GM23338 (cell line): ENCODE measurements at regions not wholly inside any gene's neighbourhood (a gene's known extent, or its start where the extent isn't known, plus 50 kb on each side); places are given as distances from the start of the nearest gene placed in this dataset.

Experiments
- ATAC-seq: fragments of 200-7000 bp; cut with Tn5 transposase; 3 replicates; pipeline ENCODE4 v1.9.1; 2020
- DNase-seq: peaks from one replicate; pipeline ENCODE4 v3.0.0-alpha.2; 2015; ENCODE audit warnings: low spot score
- H2AFZ ChIP-seq: fragments of 200-600 bp; sonication (generic); 2 replicates; pipeline ENCODE4 v1.8.0; 2016; ENCODE audit warnings: antibody characterized with exemption, mild to moderate bottlenecking, moderate library complexity
- H3F3A ChIP-seq: fragments of 200-600 bp; sonication (generic); replicated peaks from 2 replicates; pipeline ENCODE4 v1.8.0; 2017; ENCODE audit warnings: antibody characterized with exemption, mixed run types, low read depth
- H3K27ac ChIP-seq: fragments of 200-600 bp; sonication (generic); 2 replicates; pipeline ENCODE4 v1.6.1; 2016; ENCODE audit warnings: low read depth
- H3K27me3 ChIP-seq: fragments of 200-600 bp; sonication (generic); 2 replicates; pipeline ENCODE4 v1.8.0; 2016; ENCODE audit warnings: mild to moderate bottlenecking, mixed run types, moderate library complexity; ENCODE audit not compliant: insufficient read depth
- H3K36me3 ChIP-seq: fragments of 200-600 bp; sonication (generic); 2 replicates; pipeline ENCODE4 v1.8.0; 2016; ENCODE audit warnings: mild to moderate bottlenecking; ENCODE audit not compliant: insufficient read depth
- H3K4me1 ChIP-seq: fragments of 200-600 bp; sonication (generic); 2 replicates; pipeline ENCODE4 v1.8.0; 2016; ENCODE audit warnings: mild to moderate bottlenecking, moderate library complexity; ENCODE audit not compliant: insufficient read depth
- H3K4me2 ChIP-seq: fragments of 200-600 bp; sonication (generic); 2 replicates; pipeline ENCODE4 v1.7.1; 2017; ENCODE audit warnings: mixed run types
- H3K4me3 ChIP-seq: fragments of 200-600 bp; sonication (generic); 2 replicates; pipeline ENCODE4 v1.6.1; 2016; ENCODE audit warnings: mixed run types
- H3K79me2 ChIP-seq: fragments of 200-600 bp; sonication (generic); replicated peaks from 2 replicates; pipeline ENCODE4 v1.8.0; 2017; ENCODE audit warnings: mild to moderate bottlenecking; ENCODE audit not compliant: insufficient read depth
- H3K9me2 ChIP-seq: fragments of 200-600 bp; sonication (generic); 2 replicates; pipeline ENCODE4 v1.8.0; 2017; ENCODE audit not compliant: insufficient read depth
- H4K20me1 ChIP-seq: fragments of 200-600 bp; sonication (generic); replicated peaks from 2 replicates; pipeline ENCODE4 v1.8.0; 2017; ENCODE audit warnings: mild to moderate bottlenecking; ENCODE audit not compliant: insufficient read depth
- H3K27ac Mint-ChIP-seq: 2 replicates; pipeline ENCODE4 v1.8.0; 2020; ENCODE audit warnings: inconsistent platforms, mild to moderate bottlenecking, moderate library complexity, mixed read lengths
- H3K27me3 Mint-ChIP-seq: 3 replicates; pipeline ENCODE4 v1.8.0; 2022; ENCODE audit warnings: low read depth, mild to moderate bottlenecking, moderate library complexity, mixed read lengths, inconsistent platforms; ENCODE audit not compliant: insufficient read depth, poor library complexity
- H3K36me3 Mint-ChIP-seq: 3 replicates; pipeline ENCODE4 v1.8.0; 2021; ENCODE audit warnings: low read depth, mild to moderate bottlenecking, inconsistent platforms, moderate library complexity, mixed read lengths
- H3K4me1 Mint-ChIP-seq: 3 replicates; pipeline ENCODE4 v1.8.0; 2020; ENCODE audit warnings: mild to moderate bottlenecking, inconsistent platforms, mixed read lengths
- H3K4me3 Mint-ChIP-seq: 3 replicates; pipeline ENCODE4 v1.8.0; 2021; ENCODE audit warnings: moderate library complexity, mild to moderate bottlenecking, inconsistent platforms, mixed read lengths
- H3K9me3 Mint-ChIP-seq: 3 replicates; pipeline ENCODE4 v1.8.0; 2020; ENCODE audit warnings: moderate library complexity, mild to moderate bottlenecking, inconsistent platforms, mixed read lengths
- CREB1 ChIP-seq: fragments of 250-450 bp; sonication (Bioruptor Pico); IDR thresholded peaks from 2 replicates; pipeline ENCODE4 v1.5.0; 2020; ENCODE audit warnings: low read depth, mild to moderate bottlenecking, moderate library complexity
- EZH2 ChIP-seq: fragments of 200-600 bp; sonication (generic); IDR thresholded peaks from one replicate; pipeline ENCODE4 v1.8.0; 2017; ENCODE audit warnings: antibody characterized with exemption, mild to moderate bottlenecking, low read depth; ENCODE audit not compliant: unreplicated experiment
- EZH2phosphoT487 ChIP-seq: fragments of 200-600 bp; sonication (generic); IDR thresholded peaks from one replicate; pipeline ENCODE4 v1.8.1; 2018; ENCODE audit warnings: antibody characterized with exemption; ENCODE audit not compliant: unreplicated experiment
- JUNB ChIP-seq: IDR thresholded peaks from one replicate; pipeline ENCODE4 v1.6.1; 2016; ENCODE audit warnings: antibody characterized with exemption; ENCODE audit not compliant: unreplicated experiment
- POLR2AphosphoS5 ChIP-seq: IDR thresholded peaks from 2 replicates; pipeline ENCODE4 v1.6.1; 2016; ENCODE audit warnings: antibody characterized with exemption, low read depth
- STAT1 ChIP-seq: IDR thresholded peaks from one replicate; pipeline ENCODE4 v1.6.1; 2016; ENCODE audit warnings: antibody characterized with exemption; ENCODE audit not compliant: unreplicated experiment
- ZNF114 ChIP-seq: fragments of 250-450 bp; sonication (Bioruptor Pico); IDR thresholded peaks from 2 replicates; pipeline ENCODE4 v1.5.0; 2020; ENCODE audit warnings: mild to moderate bottlenecking, moderate library complexity
- ZNF331 ChIP-seq: fragments of 250-450 bp; sonication (Bioruptor Pico); IDR thresholded peaks from 2 replicates; pipeline ENCODE4 v1.5.0; 2020; ENCODE audit warnings: low read depth, mild to moderate bottlenecking, moderate library complexity
- TF ChIP-seq, protein P1 (sequence below): fragments of 250-450 bp; sonication (Bioruptor Pico); IDR thresholded peaks from 2 replicates; pipeline ENCODE4 v1.5.0; 2020; ENCODE audit warnings: mild to moderate bottlenecking, moderate library complexity
- TF ChIP-seq, protein P2 (sequence below), 2 experiments: fragments of 200-600 bp in 1 of 2; sonication (generic) in 1 of 2; conservative IDR thresholded peaks; 2 replicates each; pipeline versions ENCODE4 v1.5.1 to v1.6.1; 2016 to 2017; ENCODE audit warnings: antibody characterized with exemption in 2 of 2, low read depth in 2 of 2, mild to moderate bottlenecking in 2 of 2, moderate library complexity in 1 of 2
- TF ChIP-seq, protein P3 (sequence below): IDR thresholded peaks from one replicate; pipeline ENCODE4 v1.6.1; 2018; ENCODE audit warnings: antibody characterized with exemption; ENCODE audit not compliant: unreplicated experiment
- TF ChIP-seq, protein P4 (sequence below): IDR thresholded peaks from 2 replicates; pipeline ENCODE4 v1.6.1; 2016; ENCODE audit warnings: antibody characterized with exemption

DNA sequence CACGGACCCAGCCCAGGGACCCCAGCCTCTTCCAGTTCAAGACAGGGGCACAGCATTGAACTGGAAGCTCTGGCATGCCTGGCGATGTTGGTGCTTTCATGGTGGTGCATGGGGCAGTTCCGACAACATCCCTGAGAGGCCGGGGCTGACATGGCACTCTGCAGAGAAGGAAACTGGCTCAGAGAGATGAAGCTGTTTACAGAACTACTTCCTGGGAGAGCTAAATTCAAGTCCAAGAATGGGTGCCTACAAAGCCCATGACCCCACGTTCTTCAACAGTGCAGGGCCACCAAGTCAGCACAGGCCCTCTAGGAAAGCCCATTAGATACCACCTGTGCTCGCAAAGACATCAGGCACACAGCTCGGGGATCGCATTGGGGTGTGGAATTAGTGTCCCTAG lies 470.9 kb upstream of the MGMT start:
- H3K79me2 ChIP-seq, result no peaks in the 10 kb centered on the region
- Mint-ChIP-seq H3K4me3 (no peak overlapping the region), H3K36me3 (no peaks in the 10 kb centered on the region; the same call in 2 of the 3 replicates), H3K27me3 (peaks cover 10% of the 10 kb centered on the region), H3K4me1 (peaks cover 9% of the 10 kb centered on the region), H3K9me3 (no peaks in the 10 kb centered on the region), H3K27ac (no peak overlapping the region)
- H3K4me3 ChIP-seq, result no peak overlapping the region
- no peaks in the 10 kb centered on the region for H3K36me3 ChIP-seq
- no peaks in the 10 kb centered on the region for H4K20me1 ChIP-seq
- no peaks in the 10 kb centered on the region for H3K27me3 ChIP-seq
- no peak overlapping the region for H3K4me2 ChIP-seq
- H3K4me1 ChIP-seq, result no peaks in the 10 kb centered on the region
- H2AFZ ChIP-seq, result no peak overlapping the region
- H3K27ac ChIP-seq, result no peak overlapping the region
- H3K9me2 ChIP-seq, result no peaks in the 10 kb centered on the region
- TF ChIP-seq POLR2AphosphoS5 (no peak), STAT1 (no peak), JUNB (no peak), ZNF114 (no peak), EZH2 (no peak), CREB1 (CRISPR knock-in tag) (no peak), EZH2phosphoT487 (no peak), ZNF331 (no peak)
- TF ChIP-seq, protein P1, sequence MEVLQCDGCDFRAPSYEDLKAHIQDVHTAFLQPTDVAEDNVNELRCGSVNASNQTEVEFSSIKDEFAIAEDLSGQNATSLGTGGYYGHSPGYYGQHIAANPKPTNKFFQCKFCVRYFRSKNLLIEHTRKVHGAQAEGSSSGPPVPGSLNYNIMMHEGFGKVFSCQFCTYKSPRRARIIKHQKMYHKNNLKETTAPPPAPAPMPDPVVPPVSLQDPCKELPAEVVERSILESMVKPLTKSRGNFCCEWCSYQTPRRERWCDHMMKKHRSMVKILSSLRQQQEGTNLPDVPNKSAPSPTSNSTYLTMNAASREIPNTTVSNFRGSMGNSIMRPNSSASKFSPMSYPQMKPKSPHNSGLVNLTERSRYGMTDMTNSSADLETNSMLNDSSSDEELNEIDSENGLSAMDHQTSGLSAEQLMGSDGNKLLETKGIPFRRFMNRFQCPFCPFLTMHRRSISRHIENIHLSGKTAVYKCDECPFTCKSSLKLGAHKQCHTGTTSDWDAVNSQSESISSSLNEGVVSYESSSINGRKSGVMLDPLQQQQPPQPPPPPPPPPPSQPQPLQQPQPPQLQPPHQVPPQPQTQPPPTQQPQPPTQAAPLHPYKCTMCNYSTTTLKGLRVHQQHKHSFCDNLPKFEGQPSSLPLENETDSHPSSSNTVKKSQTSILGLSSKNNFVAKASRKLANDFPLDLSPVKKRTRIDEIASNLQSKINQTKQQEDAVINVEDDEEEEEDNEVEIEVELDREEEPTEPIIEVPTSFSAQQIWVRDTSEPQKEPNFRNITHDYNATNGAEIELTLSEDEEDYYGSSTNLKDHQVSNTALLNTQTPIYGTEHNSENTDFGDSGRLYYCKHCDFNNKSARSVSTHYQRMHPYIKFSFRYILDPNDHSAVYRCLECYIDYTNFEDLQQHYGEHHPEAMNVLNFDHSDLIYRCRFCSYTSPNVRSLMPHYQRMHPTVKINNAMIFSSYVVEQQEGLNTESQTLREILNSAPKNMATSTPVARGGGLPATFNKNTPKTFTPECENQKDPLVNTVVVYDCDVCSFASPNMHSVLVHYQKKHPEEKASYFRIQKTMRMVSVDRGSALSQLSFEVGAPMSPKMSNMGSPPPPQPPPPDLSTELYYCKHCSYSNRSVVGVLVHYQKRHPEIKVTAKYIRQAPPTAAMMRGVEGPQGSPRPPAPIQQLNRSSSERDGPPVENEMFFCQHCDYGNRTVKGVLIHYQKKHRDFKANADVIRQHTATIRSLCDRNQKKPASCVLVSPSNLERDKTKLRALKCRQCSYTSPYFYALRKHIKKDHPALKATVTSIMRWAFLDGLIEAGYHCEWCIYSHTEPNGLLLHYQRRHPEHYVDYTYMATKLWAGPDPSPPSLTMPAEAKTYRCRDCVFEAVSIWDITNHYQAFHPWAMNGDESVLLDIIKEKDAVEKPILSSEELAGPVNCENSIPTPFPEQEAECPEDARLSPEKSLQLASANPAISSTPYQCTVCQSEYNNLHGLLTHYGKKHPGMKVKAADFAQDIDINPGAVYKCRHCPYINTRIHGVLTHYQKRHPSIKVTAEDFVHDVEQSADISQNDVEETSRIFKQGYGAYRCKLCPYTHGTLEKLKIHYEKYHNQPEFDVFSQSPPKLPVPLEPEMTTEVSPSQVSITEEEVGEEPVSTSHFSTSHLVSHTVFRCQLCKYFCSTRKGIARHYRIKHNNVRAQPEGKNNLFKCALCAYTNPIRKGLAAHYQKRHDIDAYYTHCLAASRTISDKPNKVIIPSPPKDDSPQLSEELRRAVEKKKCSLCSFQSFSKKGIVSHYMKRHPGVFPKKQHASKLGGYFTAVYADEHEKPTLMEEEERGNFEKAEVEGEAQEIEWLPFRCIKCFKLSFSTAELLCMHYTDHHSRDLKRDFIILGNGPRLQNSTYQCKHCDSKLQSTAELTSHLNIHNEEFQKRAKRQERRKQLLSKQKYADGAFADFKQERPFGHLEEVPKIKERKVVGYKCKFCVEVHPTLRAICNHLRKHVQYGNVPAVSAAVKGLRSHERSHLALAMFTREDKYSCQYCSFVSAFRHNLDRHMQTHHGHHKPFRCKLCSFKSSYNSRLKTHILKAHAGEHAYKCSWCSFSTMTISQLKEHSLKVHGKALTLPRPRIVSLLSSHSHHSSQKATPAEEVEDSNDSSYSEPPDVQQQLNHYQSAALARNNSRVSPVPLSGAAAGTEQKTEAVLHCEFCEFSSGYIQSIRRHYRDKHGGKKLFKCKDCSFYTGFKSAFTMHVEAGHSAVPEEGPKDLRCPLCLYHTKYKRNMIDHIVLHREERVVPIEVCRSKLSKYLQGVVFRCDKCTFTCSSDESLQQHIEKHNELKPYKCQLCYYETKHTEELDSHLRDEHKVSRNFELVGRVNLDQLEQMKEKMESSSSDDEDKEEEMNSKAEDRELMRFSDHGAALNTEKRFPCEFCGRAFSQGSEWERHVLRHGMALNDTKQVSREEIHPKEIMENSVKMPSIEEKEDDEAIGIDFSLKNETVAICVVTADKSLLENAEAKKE (CRISPR knock-in tag), result no peak
- TF ChIP-seq, protein P2, sequence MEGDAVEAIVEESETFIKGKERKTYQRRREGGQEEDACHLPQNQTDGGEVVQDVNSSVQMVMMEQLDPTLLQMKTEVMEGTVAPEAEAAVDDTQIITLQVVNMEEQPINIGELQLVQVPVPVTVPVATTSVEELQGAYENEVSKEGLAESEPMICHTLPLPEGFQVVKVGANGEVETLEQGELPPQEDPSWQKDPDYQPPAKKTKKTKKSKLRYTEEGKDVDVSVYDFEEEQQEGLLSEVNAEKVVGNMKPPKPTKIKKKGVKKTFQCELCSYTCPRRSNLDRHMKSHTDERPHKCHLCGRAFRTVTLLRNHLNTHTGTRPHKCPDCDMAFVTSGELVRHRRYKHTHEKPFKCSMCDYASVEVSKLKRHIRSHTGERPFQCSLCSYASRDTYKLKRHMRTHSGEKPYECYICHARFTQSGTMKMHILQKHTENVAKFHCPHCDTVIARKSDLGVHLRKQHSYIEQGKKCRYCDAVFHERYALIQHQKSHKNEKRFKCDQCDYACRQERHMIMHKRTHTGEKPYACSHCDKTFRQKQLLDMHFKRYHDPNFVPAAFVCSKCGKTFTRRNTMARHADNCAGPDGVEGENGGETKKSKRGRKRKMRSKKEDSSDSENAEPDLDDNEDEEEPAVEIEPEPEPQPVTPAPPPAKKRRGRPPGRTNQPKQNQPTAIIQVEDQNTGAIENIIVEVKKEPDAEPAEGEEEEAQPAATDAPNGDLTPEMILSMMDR (conservative IDR thresholded peaks at IDR 0.05; ENCODE audit: low read depth in 2 of 2), result no peak
- TF ChIP-seq, protein P3, sequence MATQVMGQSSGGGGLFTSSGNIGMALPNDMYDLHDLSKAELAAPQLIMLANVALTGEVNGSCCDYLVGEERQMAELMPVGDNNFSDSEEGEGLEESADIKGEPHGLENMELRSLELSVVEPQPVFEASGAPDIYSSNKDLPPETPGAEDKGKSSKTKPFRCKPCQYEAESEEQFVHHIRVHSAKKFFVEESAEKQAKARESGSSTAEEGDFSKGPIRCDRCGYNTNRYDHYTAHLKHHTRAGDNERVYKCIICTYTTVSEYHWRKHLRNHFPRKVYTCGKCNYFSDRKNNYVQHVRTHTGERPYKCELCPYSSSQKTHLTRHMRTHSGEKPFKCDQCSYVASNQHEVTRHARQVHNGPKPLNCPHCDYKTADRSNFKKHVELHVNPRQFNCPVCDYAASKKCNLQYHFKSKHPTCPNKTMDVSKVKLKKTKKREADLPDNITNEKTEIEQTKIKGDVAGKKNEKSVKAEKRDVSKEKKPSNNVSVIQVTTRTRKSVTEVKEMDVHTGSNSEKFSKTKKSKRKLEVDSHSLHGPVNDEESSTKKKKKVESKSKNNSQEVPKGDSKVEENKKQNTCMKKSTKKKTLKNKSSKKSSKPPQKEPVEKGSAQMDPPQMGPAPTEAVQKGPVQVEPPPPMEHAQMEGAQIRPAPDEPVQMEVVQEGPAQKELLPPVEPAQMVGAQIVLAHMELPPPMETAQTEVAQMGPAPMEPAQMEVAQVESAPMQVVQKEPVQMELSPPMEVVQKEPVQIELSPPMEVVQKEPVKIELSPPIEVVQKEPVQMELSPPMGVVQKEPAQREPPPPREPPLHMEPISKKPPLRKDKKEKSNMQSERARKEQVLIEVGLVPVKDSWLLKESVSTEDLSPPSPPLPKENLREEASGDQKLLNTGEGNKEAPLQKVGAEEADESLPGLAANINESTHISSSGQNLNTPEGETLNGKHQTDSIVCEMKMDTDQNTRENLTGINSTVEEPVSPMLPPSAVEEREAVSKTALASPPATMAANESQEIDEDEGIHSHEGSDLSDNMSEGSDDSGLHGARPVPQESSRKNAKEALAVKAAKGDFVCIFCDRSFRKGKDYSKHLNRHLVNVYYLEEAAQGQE, result no peak
- TF ChIP-seq, protein P4, sequence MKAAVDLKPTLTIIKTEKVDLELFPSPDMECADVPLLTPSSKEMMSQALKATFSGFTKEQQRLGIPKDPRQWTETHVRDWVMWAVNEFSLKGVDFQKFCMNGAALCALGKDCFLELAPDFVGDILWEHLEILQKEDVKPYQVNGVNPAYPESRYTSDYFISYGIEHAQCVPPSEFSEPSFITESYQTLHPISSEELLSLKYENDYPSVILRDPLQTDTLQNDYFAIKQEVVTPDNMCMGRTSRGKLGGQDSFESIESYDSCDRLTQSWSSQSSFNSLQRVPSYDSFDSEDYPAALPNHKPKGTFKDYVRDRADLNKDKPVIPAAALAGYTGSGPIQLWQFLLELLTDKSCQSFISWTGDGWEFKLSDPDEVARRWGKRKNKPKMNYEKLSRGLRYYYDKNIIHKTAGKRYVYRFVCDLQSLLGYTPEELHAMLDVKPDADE, result no peak
- ATAC-seq (no peak), DNase-seq (no peak)
- no peaks in the 10 kb centered on the region for H3F3A ChIP-seq
